ENCODE measurements at regions not wholly inside any gene's neighbourhood (a gene's known extent, or its start where the extent isn't known, plus 50 kb on each side); places are given as distances from the start of the nearest gene placed in this dataset.

DNA sequence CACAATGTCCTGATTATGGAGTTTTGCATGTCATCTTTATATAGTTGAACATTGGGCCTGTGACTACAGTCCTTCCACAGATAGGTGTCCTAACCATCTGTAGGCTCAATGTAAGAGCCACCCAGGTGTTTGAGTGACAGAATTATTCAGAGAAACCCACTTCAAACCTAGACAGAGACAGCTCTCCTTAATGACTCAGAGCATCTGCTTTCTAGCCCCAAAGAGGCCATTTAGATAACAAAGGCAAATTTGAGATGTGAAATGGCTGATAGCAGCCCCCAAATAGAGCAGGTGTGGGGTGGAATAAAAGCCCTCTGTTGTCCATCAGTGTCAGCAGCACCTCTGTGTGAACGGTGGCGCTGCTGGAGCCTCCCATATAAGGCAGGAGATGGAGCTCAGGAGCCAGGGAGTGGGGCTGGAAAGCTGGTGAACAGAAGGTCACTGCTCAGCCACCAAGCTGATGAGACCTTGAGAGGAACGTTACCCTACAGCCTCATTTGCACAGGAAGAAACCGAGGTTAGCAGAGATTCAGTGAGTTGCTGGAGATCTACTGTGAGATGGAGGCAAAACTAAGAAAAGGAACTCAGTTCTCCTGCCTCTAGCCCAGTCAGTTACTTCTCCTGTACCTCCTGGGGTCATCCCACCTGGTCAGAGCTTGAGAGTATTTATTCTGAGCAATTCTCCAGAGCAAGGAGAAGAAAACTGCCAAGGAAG is 153.3 kb upstream of the LNX1 start:
- no peak for DNase-seq (ENCODE audit: extremely low read depth in 1 of 11, low read depth in 9 of 11, low spot score in 4 of 11)

DNA sequence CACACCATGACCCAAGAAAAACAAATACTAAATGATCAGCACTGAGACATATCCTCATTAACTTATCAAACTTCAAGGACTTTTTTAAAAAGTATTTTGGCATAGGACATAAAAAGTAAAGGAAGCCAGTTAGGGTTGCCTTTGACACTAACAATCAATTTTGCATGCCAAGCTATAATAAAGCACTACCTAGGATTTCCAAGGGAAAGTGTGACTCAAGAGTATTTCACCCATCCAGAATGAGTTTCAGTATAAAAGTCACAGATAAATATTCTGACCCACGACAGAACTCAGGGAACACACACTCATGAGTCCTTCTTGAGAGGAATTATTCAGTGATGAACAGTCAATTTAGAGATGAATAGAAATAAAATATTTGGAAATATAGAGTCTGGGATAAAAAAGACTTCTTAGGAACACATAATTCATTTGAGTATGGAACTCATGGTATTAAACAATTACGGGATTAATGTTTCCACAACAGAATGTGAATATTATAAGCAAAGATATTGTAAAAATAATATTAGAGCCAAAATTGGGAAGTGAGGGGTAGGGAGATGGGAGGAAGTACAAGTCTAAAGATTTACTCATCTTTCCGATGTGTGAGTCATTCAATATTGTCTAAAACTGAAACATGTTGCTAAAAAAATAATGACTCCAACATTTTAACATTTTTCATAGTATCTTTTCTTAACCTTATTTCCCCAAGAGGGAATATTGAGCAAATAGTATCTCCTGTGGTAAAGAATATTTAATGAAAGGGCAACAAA is 143.5 kb upstream of the LNX1 start:
- no peak for DNase-seq (ENCODE audit: extremely low read depth in 1 of 11, low read depth in 9 of 11, low spot score in 4 of 11)

DNA sequence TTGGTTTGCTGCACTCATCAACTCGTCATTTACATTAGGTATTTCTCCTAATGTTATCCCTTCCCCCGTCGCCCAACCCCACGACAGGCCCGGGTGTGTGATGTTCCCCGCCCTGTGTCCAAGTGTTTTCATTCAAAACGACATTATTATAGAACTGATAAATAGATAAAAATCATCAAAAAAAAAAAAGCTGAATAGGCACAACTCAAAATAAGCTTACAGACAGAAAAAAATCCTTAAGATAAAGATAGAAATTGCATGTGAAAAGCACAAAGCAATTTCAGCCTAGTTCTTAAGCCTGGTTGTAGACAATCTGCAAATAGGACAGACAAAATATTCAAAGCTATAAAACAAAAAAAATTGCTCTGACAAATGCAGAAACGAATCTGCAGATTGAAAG is 142.9 kb upstream of the LNX1 start:
- no peak for DNase-seq (ENCODE audit: extremely low read depth in 1 of 11, low read depth in 9 of 11, low spot score in 4 of 11)

DNA sequence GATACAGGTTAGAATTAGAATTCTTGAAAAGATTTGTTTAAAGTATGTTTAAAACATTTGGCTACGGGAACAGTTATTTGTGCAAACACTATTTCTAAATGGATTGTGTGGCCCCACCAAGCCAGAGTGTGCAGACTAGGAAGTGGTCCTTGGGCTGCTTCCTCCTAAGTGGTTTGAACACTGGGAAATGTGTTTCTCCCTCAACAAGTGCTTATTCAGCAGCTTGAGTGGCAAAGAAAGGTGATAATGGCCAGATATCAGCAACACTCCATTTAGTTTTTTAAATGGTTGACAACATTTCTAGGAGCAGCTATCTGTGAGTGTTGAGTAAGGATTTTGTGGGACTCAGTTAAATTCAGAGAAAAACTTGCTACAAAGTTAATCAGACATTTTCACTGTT is 141.4 kb upstream of the LNX1 start:
- no peak for DNase-seq (ENCODE audit: extremely low read depth in 1 of 11, low read depth in 9 of 11, low spot score in 4 of 11)

DNA sequence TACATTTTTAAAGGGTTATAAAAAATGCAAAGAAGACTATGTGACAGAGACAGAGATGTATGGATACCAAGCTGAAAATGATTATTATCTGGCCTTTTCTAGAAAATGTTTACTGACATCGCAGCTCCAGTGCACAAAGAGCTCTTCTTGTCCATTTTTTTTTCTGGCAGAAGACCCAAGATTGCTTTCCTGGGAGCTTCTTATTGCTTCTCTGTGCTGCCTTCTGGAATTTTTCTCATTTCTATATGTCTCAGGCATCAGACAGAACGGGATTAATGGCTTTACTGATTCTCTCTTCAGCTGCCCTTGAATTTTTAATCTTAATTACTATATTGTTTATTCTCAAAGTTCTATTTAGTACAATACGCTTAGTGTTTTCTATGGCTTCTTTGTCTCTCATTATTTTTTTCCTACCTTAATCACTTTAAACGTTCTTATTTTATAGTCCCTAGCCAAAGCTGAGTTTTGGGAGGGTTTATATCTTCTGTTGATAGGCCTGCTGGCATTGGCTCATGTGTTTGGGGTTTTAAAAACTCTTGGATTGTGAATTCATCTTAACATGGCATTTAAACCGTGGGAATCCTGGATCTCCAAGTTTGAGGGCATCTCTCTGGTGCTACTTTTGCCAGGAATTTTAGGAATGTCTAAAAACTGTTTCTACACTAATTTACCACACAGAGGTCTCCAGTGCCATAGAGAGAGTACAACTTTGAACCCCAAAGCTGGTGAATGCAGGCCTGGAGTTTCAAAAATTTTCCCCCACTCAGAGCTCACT is 138.9 kb upstream of the LNX1 start:
- no peak for DNase-seq (ENCODE audit: extremely low read depth in 1 of 11, low read depth in 9 of 11, low spot score in 4 of 11)

DNA sequence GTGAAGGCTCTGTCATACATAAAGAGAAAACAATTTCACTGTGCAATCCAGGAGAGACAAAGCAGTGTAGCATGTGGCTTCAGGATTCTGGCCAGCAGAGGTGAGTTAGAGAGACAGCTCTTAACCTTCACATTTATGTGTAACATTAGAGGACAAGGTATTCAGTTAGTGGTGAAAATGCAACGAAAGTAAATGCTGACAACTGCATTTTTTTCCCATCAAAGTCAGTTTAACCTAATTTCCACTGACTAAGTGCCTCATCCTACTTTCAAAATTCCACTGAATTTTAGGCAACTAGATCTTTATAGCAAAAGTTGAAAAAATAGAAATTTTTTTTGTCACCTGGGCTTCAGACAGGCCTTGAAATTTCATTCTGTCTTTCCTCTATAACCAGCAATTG is 130.8 kb upstream of the LNX1 start:
- no peak for DNase-seq (ENCODE audit: extremely low read depth in 1 of 11, low read depth in 9 of 11, low spot score in 4 of 11)

DNA sequence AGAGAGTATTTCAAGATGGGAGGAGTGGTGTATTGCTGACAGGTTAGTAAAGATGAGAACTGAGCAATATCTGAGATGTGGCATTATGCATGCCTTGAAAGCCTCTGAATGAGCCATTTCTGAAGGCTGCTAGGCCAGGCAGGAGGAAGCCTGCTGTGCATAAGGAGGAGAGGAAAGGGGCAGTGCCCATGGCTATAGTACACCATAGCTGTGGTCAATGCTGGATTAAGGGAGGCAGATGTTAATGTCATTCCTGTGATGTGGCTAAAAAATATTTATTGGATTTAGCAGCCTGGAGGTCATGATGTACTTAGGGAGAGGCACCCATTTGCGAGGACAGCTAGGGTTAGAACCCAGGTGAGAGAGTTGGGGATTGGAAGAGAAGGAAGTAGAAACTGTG is 130.0 kb upstream of the LNX1 start:
- no peak for DNase-seq (ENCODE audit: extremely low read depth in 1 of 11, low read depth in 9 of 11, low spot score in 4 of 11)

DNA sequence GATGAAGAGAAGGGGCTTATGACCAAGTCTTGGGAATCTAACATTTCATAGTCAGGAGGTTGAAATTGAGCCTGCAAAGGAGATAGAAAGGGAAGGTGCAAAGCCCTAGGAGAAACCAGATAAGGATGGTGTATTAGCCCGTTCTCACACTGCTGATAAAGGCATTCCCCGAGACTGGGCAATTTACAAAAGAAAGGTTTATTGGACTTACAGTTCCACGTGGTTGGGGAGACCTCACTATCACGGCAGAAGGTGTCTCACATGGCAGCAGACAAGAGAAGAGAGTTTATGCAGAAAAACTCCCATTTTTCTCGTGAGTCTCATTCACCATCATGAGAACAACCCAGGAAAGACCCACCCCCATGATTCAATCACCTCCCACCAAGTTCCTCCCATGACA is 129.5 kb upstream of the LNX1 start:
- no peak for DNase-seq (ENCODE audit: extremely low read depth in 1 of 11, low read depth in 9 of 11, low spot score in 4 of 11)

DNA sequence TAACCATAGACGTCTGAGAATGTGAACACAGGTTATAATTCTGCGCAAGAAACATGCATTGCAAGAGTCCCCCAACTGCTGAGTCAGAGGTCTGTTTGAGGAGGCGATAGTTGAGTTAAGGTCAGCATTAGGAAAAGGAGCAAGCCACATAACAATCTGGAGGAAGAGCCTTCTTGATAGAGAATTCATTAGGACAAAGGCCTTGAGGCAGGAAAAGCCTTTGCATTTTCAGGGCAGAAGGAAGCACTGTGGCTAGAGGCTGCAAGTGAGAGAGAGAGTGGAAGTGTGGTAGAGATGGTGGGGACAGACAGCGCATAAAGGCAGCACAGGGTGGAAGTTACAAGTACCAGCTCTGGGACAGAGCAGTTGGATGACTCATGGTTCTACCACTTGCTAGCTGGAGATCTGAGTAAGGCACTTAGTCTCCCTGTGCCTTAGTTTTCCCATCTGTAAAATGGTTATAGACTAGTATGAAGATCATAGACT is 125.8 kb upstream of the LNX1 start:
- no peak for DNase-seq (ENCODE audit: extremely low read depth in 1 of 11, low read depth in 9 of 11, low spot score in 4 of 11)

DNA sequence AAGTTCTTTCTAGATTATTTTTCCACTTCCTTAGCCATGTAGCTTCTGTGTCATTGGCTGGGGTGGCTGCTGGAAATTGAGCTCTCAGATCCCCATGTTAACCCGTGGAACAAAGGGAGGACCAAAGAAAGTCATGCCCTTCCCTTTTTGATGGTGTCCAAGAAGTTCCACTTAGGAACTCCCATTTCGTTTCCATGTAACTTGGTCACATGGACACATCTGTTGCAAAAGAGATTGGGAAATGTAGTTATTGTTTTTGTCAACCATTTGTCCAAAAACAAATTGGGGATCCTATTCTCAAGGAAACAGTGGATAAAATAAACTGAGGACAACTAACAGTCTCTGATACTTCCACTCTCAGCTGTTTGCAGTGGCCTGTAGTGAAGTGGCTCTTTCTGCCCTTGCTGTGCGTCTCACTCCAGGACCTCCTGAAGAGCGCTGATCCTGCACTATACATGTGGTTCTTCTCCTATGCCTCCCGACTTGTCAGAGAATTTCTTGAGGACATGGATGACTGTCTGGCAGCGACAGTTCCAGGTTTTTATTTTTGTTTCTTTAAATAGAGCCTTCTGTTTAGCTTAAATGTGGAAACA is 125.3 kb upstream of the LNX1 start:
- DNase-seq (ENCODE audit: extremely low read depth in 1 of 11, low read depth in 9 of 11, low spot score in 4 of 11): no peak

DNA sequence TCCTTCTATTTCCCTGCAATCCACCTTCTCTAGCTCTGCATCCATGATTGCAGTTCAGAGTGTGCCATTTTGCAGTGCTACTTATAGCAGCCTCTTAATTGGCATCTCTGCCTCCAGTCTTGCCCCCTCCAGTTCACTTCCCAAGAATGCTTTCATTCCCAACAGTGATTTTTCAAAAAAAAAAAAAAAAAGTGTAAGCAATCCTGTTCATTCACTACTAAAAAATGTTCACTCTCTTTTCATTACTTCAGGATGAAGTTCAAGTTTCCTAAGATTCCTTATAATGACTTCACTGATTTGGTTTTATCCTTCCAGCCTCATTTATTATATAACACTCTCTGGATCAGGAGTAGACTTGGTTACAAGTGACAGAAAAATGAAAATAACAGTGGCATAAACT is 124.7 kb upstream of the LNX1 start:
- no peak for DNase-seq (ENCODE audit: extremely low read depth in 1 of 11, low read depth in 9 of 11, low spot score in 4 of 11)

DNA sequence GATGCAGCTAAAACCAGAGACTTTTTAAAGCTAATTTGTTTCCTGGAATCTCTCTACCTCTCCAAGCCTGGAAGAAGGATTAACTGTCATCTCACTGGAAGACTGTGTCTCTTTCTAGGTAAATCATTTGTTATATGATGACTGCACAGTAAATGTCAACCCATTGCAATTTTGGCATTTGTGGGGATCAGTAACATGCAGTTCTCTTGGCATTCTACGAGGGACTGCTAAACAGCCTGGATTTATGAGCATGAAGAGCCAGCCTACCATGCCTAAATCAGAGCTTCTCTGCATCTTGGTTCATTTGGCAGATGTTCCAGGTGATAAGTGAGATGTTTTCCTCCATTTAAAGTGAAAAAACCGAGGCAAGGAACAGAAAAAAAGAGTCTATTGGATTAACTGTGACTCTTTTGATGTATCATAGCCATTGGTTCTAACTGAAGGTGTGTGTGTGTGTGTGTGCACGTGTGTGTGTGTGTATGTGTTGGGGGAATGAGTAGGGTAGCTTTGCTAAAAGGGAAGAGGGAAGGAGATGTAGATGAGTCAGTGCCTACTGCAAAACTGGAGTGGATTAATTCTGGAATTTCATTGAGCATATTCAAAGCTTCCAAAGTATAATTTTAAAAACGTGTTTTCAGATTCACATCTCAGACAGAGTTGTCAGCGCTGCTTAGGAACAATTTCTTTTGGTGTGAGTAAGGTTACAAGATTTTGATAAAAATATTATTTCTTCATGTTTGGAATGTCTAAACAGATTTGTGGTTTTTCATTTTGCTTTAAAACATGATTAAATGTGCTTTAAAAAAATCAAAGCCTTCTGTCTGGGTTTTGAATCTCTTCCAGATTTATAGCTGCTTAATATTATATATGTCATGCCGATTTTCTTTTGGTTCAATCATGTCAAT is 123.2 kb upstream of the LNX1 start:
- no peak for DNase-seq (ENCODE audit: extremely low read depth in 1 of 11, low read depth in 9 of 11, low spot score in 4 of 11)

DNA sequence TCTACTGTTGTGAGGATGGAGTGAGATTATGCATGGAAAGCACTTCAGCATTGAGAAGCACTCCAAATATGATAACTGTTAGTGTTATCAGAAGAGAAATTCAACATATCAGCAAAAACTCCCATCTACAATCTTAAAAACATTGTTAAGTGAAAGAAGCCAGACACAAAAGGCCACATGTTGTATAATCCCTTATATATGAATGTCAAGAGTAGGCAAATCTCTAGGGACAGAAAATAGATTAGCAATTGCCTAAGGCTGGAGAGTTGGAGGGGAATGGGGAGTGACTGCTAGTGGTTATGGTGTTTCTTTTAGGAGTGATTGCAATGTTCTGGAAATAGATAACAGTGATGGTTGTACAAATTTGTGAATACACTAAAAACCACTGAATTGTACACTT is 122.5 kb upstream of the LNX1 start:
- no peak for DNase-seq (ENCODE audit: extremely low read depth in 1 of 11, low read depth in 9 of 11, low spot score in 4 of 11)

DNA sequence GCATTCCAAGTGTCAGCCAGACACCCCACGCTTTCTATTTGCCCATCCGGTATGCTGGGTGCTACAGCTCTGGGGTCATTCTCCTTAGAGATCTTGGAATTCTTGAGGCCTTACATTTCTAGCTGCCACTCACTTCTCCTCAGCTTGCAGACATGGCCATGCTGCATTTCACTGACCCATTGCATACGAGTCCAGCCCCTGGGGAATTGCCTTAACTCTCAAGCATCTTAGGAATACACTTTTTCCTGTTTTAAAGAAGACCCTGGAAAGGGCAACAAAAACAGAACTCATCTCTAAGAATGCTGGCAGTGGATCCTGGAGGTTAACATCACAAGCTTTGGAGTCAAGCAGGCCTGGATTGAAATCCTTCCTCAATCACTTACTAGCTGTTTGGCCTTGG is 122.0 kb upstream of the LNX1 start:
- no peak for DNase-seq (ENCODE audit: extremely low read depth in 1 of 11, low read depth in 9 of 11, low spot score in 4 of 11)

DNA sequence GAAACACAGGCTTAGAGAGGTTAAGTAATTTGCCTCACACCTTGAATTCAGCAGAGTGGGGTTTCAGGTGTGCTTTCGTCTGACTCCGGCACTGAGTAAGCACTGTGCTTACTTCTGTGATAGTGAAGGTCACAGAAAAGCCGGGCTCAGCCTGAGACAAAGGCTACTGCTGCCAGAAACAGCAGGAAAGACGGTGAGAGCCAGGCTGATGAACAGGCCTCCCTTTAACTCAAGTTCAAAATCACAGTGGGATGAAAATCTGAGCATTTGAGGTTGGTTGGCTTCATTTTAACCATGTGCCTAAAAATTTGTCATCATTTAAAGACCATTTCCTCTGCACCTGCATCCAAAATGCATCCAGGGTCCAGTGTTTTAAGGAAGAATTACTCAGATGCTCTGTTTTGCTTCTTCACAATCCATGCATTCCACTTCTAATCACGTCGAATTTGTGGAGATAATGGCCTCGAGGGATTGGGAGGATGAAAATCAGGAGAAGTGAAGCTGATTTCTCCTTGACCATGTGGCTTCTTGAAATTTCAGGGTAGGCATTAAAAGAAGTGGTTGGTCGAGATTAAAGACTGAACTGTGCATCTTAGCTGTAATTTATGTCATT is 121.2 kb upstream of the LNX1 start:
- no peak for DNase-seq (ENCODE audit: extremely low read depth in 1 of 11, low read depth in 9 of 11, low spot score in 4 of 11)

DNA sequence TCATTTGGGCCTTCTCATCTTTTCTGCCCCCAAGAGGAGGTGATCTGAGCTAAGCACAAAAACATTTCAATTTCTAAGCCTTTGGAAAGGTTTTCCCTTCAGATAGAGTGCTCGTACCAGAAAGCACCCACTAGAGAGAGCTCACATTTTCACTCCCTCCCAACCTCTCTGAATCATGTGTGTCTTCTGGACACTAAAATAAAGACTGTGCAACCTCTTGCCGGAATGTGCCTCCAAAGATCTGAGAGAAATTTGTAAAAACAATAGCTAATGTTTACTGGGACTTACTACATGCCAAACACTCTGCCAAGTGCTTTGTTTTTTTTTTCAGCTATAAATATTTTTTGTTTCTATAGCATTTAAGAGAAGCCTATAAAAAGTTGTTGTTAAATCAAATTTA is 120.6 kb upstream of the LNX1 start:
- no peak for DNase-seq (ENCODE audit: extremely low read depth in 1 of 11, low read depth in 9 of 11, low spot score in 4 of 11)

DNA sequence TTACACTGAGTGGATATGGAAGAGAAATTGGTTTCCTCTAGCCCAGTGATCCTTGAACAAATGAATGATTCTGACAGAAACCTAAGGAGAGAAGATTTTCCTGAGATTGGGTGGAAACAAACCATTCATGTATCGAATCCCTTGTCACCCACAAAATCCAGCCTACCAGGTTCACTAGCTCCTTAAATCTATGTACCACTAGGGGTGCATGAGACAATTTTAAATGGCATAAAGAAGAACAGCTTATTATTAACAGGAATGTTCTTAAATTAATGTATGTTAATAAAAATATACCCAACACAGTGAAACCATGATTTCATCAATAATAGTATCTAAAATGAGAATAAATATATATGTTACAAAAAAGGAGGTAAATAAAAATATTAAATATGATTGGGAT is 118.4 kb upstream of the LNX1 start:
- no peak for DNase-seq (ENCODE audit: extremely low read depth in 1 of 11, low read depth in 9 of 11, low spot score in 4 of 11)

DNA sequence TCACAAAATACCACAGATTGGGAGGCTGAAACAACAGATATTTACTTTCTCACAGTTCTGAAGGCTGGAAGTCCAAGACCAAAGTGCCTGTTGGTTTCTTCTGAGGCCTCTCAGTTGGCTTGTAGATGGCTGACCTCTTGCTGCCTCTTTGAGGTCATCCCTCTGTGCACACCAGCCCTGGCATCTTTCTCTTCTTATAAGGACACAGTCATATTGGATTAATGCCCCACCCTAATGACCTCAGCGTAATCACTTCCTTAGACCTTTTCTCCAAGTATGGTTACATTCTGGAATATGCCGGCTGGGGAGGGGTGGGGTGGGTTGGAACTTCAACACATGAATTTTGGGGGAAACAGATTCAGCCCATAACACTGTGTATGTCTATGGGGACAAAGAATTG is 116.2 kb upstream of the LNX1 start:
- no peak for DNase-seq (ENCODE audit: extremely low read depth in 1 of 11, low read depth in 9 of 11, low spot score in 4 of 11)
